Naive thymus-derived CD4-positive, alpha-beta T cell (primary cell): ENCODE measurements at regions not wholly inside any gene's neighbourhood (a gene's known extent, or its start where the extent isn't known, plus 50 kb on each side); places are given as distances from the start of the nearest gene placed in this dataset.
"Not testable (repeated sequence)": the region's sequence is repeated elsewhere in the genome, so short reads cannot be mapped to it uniquely, and the experiment has no call there.

Experiments used
- ATAC-seq: fragments of 150-1000 bp; cut with Tn5 transposase; 2 replicates; pipeline ENCODE4 v1.10.0; 2021; ENCODE audit warnings: mild to moderate bottlenecking, moderate library complexity
- CTCF ChIA-PET: fragments of 350-600 bp; sonication (Branson Sonifier 250); formaldehyde crosslinking; loops from one replicate; lab custom pipeline; 2021; ENCODE audit warnings: antibody characterized with exemption; lab: Charles Lee
- POLR2A ChIA-PET: fragments of 350-600 bp; sonication (Branson Sonifier 250); formaldehyde crosslinking; loops from one replicate; lab custom pipeline; 2021; ENCODE audit warnings: antibody characterized with exemption, inconsistent platforms; lab: Charles Lee
- DNase-seq, 9 donors: peaks; one replicate each; pipeline versions ENCODE4 v3.0.0 to v3.0.0-alpha.2; 2020 to 2022; ENCODE audit warnings: mixed read lengths in 1 of 9
- H3K27ac ChIP-seq: one replicate; pipeline ENCODE4 v1.7.0; 2013; ENCODE audit warnings: mild to moderate bottlenecking, low read depth, low read length, moderate library complexity
- H3K27me3 ChIP-seq, 2 donors: one replicate each; pipeline ENCODE4 v1.7.0; 2013; ENCODE audit warnings: low read length in 2 of 2, mild to moderate bottlenecking in 2 of 2, moderate library complexity in 2 of 2; ENCODE audit not compliant: control insufficient read depth in 2 of 2, insufficient read depth in 2 of 2
- H3K36me3 ChIP-seq, 3 experiments: 1 replicate in 2 of 3; 2 replicates in 1 of 3; pipeline ENCODE4 v1.7.0; 2013; ENCODE audit warnings: low read length in 3 of 3, mild to moderate bottlenecking in 3 of 3, moderate library complexity in 1 of 3; ENCODE audit not compliant: insufficient read depth in 3 of 3, control insufficient read depth in 2 of 3
- H3K4me1 ChIP-seq, 2 donors: one replicate each; pipeline ENCODE4 v1.7.0; 2013; ENCODE audit warnings: low read length in 2 of 2, mild to moderate bottlenecking in 2 of 2, moderate library complexity in 1 of 2; ENCODE audit not compliant: control insufficient read depth in 2 of 2, insufficient read depth in 2 of 2
- H3K4me3 ChIP-seq: 2 replicates; pipeline ENCODE4 v1.7.0; 2013; ENCODE audit warnings: mild to moderate bottlenecking, low read length
- H3K9me3 ChIP-seq, 3 experiments: 1 replicate in 2 of 3; 2 replicates in 1 of 3; pipeline ENCODE4 v1.7.0; 2013; ENCODE audit warnings: low read length in 3 of 3; ENCODE audit not compliant: control insufficient read depth in 2 of 3
- H3K27ac Mint-ChIP-seq, 9 donors: one replicate each; pipeline ENCODE4 v1.8.0; 2020 to 2022; ENCODE audit warnings: mixed read lengths in 9 of 9, mild to moderate bottlenecking in 8 of 9, moderate library complexity in 5 of 9, inconsistent platforms in 2 of 9
- H3K27me3 Mint-ChIP-seq, 5 donors: one replicate each; pipeline ENCODE4 v1.8.0; 2021 to 2022; ENCODE audit warnings: mixed read lengths in 5 of 5, mild to moderate bottlenecking in 1 of 5
- H3K36me3 Mint-ChIP-seq, 5 donors: one replicate each; pipeline ENCODE4 v1.8.0; 2020 to 2022; ENCODE audit warnings: mixed read lengths in 5 of 5, mild to moderate bottlenecking in 3 of 5, inconsistent platforms in 1 of 5
- H3K4me1 Mint-ChIP-seq, 7 donors: one replicate each; pipeline ENCODE4 v1.8.0; 2020 to 2022; ENCODE audit warnings: mixed read lengths in 7 of 7, mild to moderate bottlenecking in 3 of 7, inconsistent platforms in 1 of 7
- H3K4me3 Mint-ChIP-seq, 10 donors: one replicate each; pipeline ENCODE4 v1.8.0; 2020 to 2022; ENCODE audit warnings: mild to moderate bottlenecking in 10 of 10, mixed read lengths in 10 of 10, moderate library complexity in 6 of 10, inconsistent platforms in 2 of 10
- H3K9me3 Mint-ChIP-seq, 11 donors: one replicate each; pipeline ENCODE4 v1.8.0; 2020 to 2022; ENCODE audit warnings: mixed read lengths in 11 of 11, mild to moderate bottlenecking in 4 of 11, inconsistent platforms in 1 of 11, moderate library complexity in 1 of 11
- intact Hi-C, 2 donors: fragments of 100-400 bp; cut with micrococcal nuclease; formaldehyde crosslinking; loops; one replicate each; pipeline ENCODE4 v1.15.1; 2023

DNA sequence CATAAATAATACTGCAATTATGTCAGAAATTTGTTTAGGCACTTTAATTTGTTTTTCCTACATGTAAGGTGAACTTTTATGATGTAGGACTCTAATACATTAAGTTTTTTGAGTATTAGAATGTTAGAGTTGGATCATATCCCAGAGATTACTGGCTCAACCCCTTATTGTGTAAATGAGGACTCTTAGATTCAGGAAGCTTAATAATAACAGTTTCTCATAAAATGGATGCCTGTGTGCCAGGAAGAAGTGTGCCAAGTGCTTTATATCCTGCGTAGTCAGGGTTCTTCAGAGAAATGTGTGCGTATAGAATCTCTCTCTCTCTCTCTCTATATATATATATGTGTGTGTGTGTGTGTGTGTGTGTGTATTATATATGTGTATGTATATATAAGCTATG lies 388.5 kb downstream of the CAAP1 start:
- ChIA-PET POLR2A (interaction anchor here (0.6 kb wide), 1 partner anchor 123 kb away, joined by 3 read pairs; no protein-coding TSS in a partner anchor), CTCF (no interaction called here)
- DNase-seq (no peak), ATAC-seq (no peak)
- Histone ChIP-seq H3K4me1 (no peaks in the 10 kb centered on the region), H3K27me3 (no peaks in the 10 kb centered on the region), H3K27ac (no peak overlapping the region), H3K36me3 (no peaks in the 10 kb centered on the region), H3K4me3 (no peak overlapping the region), H3K9me3 (no peaks in the 10 kb centered on the region)
- H3K27me3 Mint-ChIP-seq = no peaks in the 10 kb centered on the region
- H3K4me3 Mint-ChIP-seq = no peak overlapping the region
- H3K4me1 Mint-ChIP-seq = no peaks in the 10 kb centered on the region
- H3K36me3 Mint-ChIP-seq = no peaks in the 10 kb centered on the region
- peaks cover 0 to 9% (median 0%) of the 10 kb centered on the region in 11 donors for H3K9me3 Mint-ChIP-seq
- intact Hi-C loops = no loop called here
- no peak overlapping the region for H3K27ac Mint-ChIP-seq

DNA sequence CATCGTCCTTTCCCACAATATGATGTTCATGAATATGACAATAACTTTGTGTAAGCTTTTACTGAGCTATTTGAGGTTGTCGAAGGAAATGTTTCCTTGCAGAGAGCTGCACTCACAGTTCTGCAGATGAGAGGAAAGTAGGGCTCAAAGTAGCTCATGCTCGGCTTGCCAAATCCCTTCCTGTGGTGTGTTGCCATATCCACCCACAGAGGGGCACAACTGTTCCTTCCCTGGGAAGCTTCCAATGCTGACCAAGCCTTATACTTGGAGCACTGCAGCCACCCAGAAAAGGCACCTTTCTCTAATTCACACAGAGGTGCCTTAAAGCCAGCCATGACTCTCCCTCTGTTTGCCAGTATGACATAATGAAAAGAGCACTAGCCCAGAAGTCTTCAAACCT lies 390.3 kb downstream of the CAAP1 start:
- Histone ChIP-seq H3K27ac (no peak overlapping the region), H3K27me3 (no peaks in the 10 kb centered on the region), H3K4me3 (no peak overlapping the region), H3K36me3 (no peaks in the 10 kb centered on the region), H3K4me1 (no peaks in the 10 kb centered on the region), H3K9me3 (no peaks in the 10 kb centered on the region)
- no peak for DNase-seq
- H3K27me3 Mint-ChIP-seq = no peaks in the 10 kb centered on the region
- ChIA-PET CTCF (no interaction called here), POLR2A (no interaction called here)
- no peaks in the 10 kb centered on the region for H3K36me3 Mint-ChIP-seq
- peaks cover 0 to 17% (median 5%) of the 10 kb centered on the region in 11 donors for H3K9me3 Mint-ChIP-seq
- intact Hi-C loops = no loop called here
- ATAC-seq = no peak
- H3K27ac Mint-ChIP-seq = no peak overlapping the region
- no peak overlapping the region for H3K4me3 Mint-ChIP-seq
- no peaks in the 10 kb centered on the region for H3K4me1 Mint-ChIP-seq

DNA sequence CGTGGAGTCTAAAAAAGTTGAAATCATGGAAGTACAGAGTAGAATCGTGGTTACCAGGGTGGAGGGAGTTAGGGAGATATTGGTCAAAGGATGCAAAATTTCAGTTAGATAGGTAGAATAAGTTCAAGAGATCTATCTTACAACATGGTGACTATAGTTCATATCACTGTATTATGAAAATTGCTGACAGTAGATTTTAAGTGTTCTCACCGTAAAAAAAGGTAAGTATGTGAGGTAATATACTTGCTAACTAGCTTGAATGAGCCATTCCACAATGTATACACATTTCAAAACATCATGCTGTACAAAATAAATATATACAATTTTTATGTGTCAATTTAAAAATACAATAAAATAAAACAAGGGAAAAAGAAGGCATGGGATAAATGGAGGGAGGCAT lies 392.1 kb downstream of the CAAP1 start:
- H3K27me3 Mint-ChIP-seq = no peaks in the 10 kb centered on the region
- Histone ChIP-seq H3K9me3 (no peaks in the 10 kb centered on the region), H3K27me3 (no peaks in the 10 kb centered on the region), H3K36me3 (no peaks in the 10 kb centered on the region), H3K4me3 (no peak overlapping the region), H3K4me1 (no peaks in the 10 kb centered on the region), H3K27ac (no peak overlapping the region)
- CTCF ChIA-PET = no interaction called here
- intact Hi-C loops = no loop called here
- H3K36me3 Mint-ChIP-seq = no peaks in the 10 kb centered on the region
- ATAC-seq = no peak
- H3K4me1 Mint-ChIP-seq = no peaks in the 10 kb centered on the region
- no peak overlapping the region for H3K4me3 Mint-ChIP-seq
- POLR2A ChIA-PET = no interaction called here
- no peak overlapping the region for H3K27ac Mint-ChIP-seq
- peaks cover 0 to 18% (median 6%) of the 10 kb centered on the region in 11 donors for H3K9me3 Mint-ChIP-seq
- no peak for DNase-seq

- H3K27ac Mint-ChIP-seq, intact Hi-C loops, ATAC-seq, H3K27me3 ChIP-seq, POLR2A ChIA-PET, H3K36me3 Mint-ChIP-seq, H3K27ac ChIP-seq, CTCF ChIA-PET, H3K4me3 ChIP-seq, H3K27me3 Mint-ChIP-seq, DNase-seq, H3K36me3 ChIP-seq, H3K4me1 Mint-ChIP-seq, H3K4me1 ChIP-seq, H3K9me3 ChIP-seq, H3K4me3 Mint-ChIP-seq: not testable (repeated sequence)
- H3K9me3 Mint-ChIP-seq = peaks cover 3 to 21% (median 10%) of the 10 kb centered on the region in 11 donors
These were observed 399.7 kb downstream of the CAAP1 start for GRCh38 chr9:26492608-26493521.

GRCh38 chr9:26491922-26492607 lies 400.5 kb downstream of the CAAP1 start:
- H3K4me1 Mint-ChIP-seq, H3K27me3 Mint-ChIP-seq, H3K4me3 ChIP-seq, CTCF ChIA-PET, H3K27ac Mint-ChIP-seq, H3K36me3 ChIP-seq, ATAC-seq, POLR2A ChIA-PET, H3K4me3 Mint-ChIP-seq, DNase-seq, intact Hi-C loops, H3K27ac ChIP-seq, H3K9me3 ChIP-seq, H3K27me3 ChIP-seq, H3K4me1 ChIP-seq, H3K36me3 Mint-ChIP-seq: not testable (repeated sequence)
- peaks cover 3 to 19% (median 8%) of the 10 kb centered on the region in 11 donors for H3K9me3 Mint-ChIP-seq

- Mint-ChIP-seq H3K27ac (no peak overlapping the region), H3K27me3 (no peaks in the 10 kb centered on the region), H3K4me3 (no peak overlapping the region), H3K4me1 (no peaks in the 10 kb centered on the region), H3K36me3 (no peaks in the 10 kb centered on the region), H3K9me3 (peaks cover 0 to 16% (median 7%) of the 10 kb centered on the region in 11 donors)
- POLR2A ChIA-PET = no interaction called here
- no peaks in the 10 kb centered on the region for H3K9me3 ChIP-seq
- H3K27me3 ChIP-seq = no peaks in the 10 kb centered on the region
- H3K4me1 ChIP-seq = no peaks in the 10 kb centered on the region
- CTCF ChIA-PET = no interaction called here
- no peaks in the 10 kb centered on the region for H3K36me3 ChIP-seq
- DNase-seq = no peak
- intact Hi-C loops = no loop called here
- no peak for ATAC-seq
- H3K4me3 ChIP-seq = no peak overlapping the region
- no peak overlapping the region for H3K27ac ChIP-seq
These were observed 408.6 kb downstream of the CAAP1 start for GRCh38 chr9:26483991-26484390.
